Heart left ventricle (tissue), 13 donors: ENCODE measurements at regions not wholly inside any gene's neighbourhood (a gene's known extent, or its start where the extent isn't known, plus 50 kb on each side); places are given as distances from the start of the nearest gene placed in this dataset.

Experiments
- CTCF ChIP-seq, 12 donors: fragments of 200-600 bp; sonication (generic) in 4 of 12; IDR thresholded peaks; one replicate each; pipeline versions ENCODE4 v1.5.0 to v1.8.0; 2018 to 2022; ENCODE audit warnings: antibody characterized with exemption in 12 of 12, mild to moderate bottlenecking in 5 of 12
- POLR2A ChIP-seq, 2 donors: fragments of 450-650 bp; IDR thresholded peaks; one replicate each; pipeline ENCODE4 v1.6.1; 2017; ENCODE audit warnings: antibody characterized with exemption in 2 of 2, mild to moderate bottlenecking in 2 of 2, moderate library complexity in 2 of 2
- donor health status: ischemic (EF 13 %, LVEDD 7.1; RV severe dilation, severe dysfunction).
- donor health status: DM: no; HTN: yes; CAD: no.
- donor health status: DM: no; HTN: no; CAD: no.
- donor health status: ischemic (EF 25% LVEDD 6.9; RV normal size, moderate dysfunction).
- donor health status: ischemic (EF 25% LVEDD 5.7; RV mildly dilated, moderate dysfunction).
- donor health status: ischemic (EF 35%, LVEDD 5.7; RV mildly dilated, moderate dysfunction).
- donor health status: nonischemic (EF 11% LVEDD 7.7; RV severe dilation, severe dysfunction).
- donor health status: DM: yes; HTN: yes; CAD: no.
- donor health status: PGD.
- donor health status: ischemic (EF 29% LVEDD 5.4; RV normal size, mild dysfunction).
- donor health status: nonischemic (EF 23%, LVEDD 6.1; RV moderate dilation, normal function).

- TF ChIP-seq CTCF (IDR thresholded peaks at IDR 0.05) (no peak), POLR2A (IDR thresholded peaks at IDR 0.05) (no peak)
Observed at GRCh38 chr7:26087321-26088091, 64.5 kb upstream of the NFE2L3 start.
